ENCODE measurements at regions not wholly inside any gene's neighbourhood (a gene's known extent, or its start where the extent isn't known, plus 50 kb on each side); places are given as distances from the start of the nearest gene placed in this dataset.

DNA sequence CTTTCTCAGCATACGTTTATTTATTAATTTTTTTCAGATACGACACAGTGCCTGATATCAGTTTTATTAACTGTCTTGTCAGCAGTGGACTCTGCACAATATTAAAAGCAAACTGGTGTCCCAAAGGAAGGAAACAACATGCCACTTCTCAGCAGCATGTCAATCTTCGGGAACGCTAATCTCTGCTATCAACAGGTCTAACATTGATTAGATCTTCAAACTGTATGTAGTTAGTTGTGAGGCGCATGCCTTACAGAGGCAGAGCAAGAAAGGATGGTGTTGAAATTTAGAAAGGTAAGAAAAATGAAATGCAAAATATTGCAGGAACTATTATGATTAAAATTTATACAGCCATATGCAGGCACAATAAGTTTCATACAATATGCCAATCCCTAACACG lies 233.7 kb upstream of the NDST3 start:
- intact Hi-C loops (cut with DNase I; ENCODE audit: low total_unique reads), result no loop called here
- H3K4me1 ChIP-seq, result no peaks in the 10 kb centered on the region

DNA sequence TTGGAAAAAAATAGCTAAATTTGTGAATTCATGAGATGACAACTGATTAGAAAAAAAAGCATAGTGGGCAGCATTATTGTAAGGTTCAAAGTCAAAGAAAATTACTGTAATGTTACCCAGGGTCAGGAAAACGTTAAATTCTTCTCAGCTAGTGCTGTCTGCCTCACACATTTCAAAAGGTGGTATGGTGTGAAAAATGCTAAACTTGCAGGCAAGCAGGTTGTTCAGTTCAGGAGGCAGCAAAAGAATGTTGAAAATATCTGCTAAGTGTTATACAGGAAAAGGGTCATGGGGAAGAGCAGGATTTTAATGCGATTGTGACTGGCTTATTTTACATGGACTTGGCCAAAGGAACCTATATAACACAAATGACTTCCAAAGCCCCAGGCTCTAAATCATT lies 232.5 kb upstream of the NDST3 start:
- no peak overlapping the region for H3K4me3 ChIP-seq
- ATAC-seq (no peak), DNase-seq (no peak)
- H3K27me3 ChIP-seq, result no peaks in the 10 kb centered on the region
- no peaks in the 10 kb centered on the region for H3K36me3 ChIP-seq
- H3K27ac ChIP-seq, result no peak overlapping the region
- TF ChIP-seq, protein P1, sequence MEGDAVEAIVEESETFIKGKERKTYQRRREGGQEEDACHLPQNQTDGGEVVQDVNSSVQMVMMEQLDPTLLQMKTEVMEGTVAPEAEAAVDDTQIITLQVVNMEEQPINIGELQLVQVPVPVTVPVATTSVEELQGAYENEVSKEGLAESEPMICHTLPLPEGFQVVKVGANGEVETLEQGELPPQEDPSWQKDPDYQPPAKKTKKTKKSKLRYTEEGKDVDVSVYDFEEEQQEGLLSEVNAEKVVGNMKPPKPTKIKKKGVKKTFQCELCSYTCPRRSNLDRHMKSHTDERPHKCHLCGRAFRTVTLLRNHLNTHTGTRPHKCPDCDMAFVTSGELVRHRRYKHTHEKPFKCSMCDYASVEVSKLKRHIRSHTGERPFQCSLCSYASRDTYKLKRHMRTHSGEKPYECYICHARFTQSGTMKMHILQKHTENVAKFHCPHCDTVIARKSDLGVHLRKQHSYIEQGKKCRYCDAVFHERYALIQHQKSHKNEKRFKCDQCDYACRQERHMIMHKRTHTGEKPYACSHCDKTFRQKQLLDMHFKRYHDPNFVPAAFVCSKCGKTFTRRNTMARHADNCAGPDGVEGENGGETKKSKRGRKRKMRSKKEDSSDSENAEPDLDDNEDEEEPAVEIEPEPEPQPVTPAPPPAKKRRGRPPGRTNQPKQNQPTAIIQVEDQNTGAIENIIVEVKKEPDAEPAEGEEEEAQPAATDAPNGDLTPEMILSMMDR (IDR thresholded peaks at IDR 0.05 in 4 of 5, conservative IDR thresholded peaks at IDR 0.05 in 1 of 5), result no peak
- TF ChIP-seq POLR2A (IDR thresholded peaks at IDR 0.05), result no peak
- H3K9me3 ChIP-seq, result no peaks in the 10 kb centered on the region
- no peaks in the 10 kb centered on the region for H3K4me1 ChIP-seq
- intact Hi-C loops (cut with DNase I; ENCODE audit: low total_unique reads), result no loop called here
- in situ Hi-C loops (cut with MboI; ENCODE audit: low sequenced_read_pairs in 4 of 4), result no loop called here

More for the DNA sequence above, 233.7 kb upstream of the NDST3 start:
- TF ChIP-seq POLR2A (IDR thresholded peaks at IDR 0.05), result no peak
- TF ChIP-seq, protein P1 (IDR thresholded peaks at IDR 0.05 in 4 of 5, conservative IDR thresholded peaks at IDR 0.05 in 1 of 5), result no peak
- ATAC-seq (no peak), DNase-seq (no peak)
- H3K27ac ChIP-seq, result no peak overlapping the region
- H3K36me3 ChIP-seq, result no peaks in the 10 kb centered on the region
- no peaks in the 10 kb centered on the region for H3K9me3 ChIP-seq
- H3K4me3 ChIP-seq, result no peak overlapping the region
- no peaks in the 10 kb centered on the region for H3K27me3 ChIP-seq
- in situ Hi-C loops (cut with MboI; ENCODE audit: low sequenced_read_pairs in 4 of 4), result no loop called here

DNA sequence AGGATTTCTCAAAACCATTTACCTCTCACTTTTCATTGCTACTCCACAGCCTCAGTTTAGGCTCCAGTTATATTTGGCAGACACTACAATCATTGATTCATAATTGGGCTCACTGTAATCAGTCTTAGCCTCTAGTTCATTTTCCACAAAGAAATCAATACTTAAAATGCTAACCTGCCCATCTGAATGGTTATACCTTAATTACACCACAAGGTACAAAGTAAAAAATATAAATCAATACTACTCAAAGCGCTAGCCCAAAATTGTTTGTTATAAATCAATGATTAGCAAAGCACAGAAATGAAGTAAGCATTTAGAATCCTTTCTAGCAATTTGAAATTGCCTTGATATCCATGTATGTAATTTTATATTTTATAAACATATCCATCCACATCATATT lies 222.6 kb upstream of the NDST3 start:
- in situ Hi-C loops (cut with MboI; ENCODE audit: low sequenced_read_pairs in 4 of 4) (no loop called here), intact Hi-C loops (cut with DNase I; ENCODE audit: low total_unique reads) (no loop called here)
- Histone ChIP-seq H3K4me1 (no peaks in the 10 kb centered on the region), H3K4me3 (no peak overlapping the region), H3K36me3 (no peaks in the 10 kb centered on the region), H3K27me3 (no peaks in the 10 kb centered on the region), H3K9me3 (no peaks in the 10 kb centered on the region), H3K27ac (no peak overlapping the region)
- TF ChIP-seq, protein P1 (IDR thresholded peaks at IDR 0.05 in 4 of 5, conservative IDR thresholded peaks at IDR 0.05 in 1 of 5), result no peak
- no peak for TF ChIP-seq POLR2A (IDR thresholded peaks at IDR 0.05)
- DNase-seq (no peak), ATAC-seq (no peak)

DNA sequence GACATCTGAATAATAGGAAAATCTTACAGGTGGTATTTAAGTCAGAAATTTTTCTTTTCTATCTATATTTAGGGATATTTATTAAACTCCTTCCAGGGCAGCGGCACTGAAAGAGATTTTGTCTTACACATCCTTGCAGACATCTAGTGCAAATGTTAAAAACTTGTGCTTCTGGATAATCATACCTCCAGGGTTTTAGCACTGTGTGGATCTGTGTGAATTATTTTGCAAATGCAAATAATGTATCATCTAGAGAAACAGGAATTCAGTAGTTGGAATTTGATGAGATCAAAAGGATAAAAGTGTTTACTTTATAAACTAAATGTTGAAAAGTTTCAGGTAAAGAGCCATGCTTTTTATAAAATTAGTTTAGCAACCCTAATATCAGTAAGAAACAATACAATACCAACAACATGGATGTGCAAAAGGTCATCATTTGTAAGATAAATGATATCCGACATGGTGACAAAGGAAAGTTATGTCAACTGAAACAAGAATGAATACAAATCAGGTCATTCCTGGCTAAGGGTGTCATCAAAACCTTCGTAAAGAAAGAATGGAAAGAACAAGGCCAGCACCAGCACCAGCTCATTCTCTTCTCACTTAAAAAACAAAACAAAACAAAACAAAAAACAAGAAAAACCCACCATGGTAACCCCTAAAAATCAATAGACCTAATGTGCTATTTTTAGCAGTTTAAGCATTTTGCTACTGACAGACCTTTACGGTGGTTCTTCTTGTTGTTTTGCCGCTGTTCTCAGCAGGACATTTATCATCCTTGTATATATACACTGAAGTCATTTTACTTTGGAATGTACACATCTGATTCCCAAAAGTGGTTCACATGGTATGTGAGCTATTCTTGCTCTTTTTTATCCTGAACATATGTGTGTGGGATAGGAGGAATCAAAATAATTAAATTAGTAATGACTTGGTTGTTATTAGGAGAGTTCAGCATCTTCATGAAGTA lies 219.7 kb upstream of the NDST3 start:
- Histone ChIP-seq H3K36me3 (no peaks in the 10 kb centered on the region), H3K4me3 (no peak overlapping the region), H3K4me1 (no peaks in the 10 kb centered on the region), H3K9me3 (no peaks in the 10 kb centered on the region), H3K27me3 (no peaks in the 10 kb centered on the region), H3K27ac (no peak overlapping the region)
- TF ChIP-seq POLR2A (IDR thresholded peaks at IDR 0.05), result no peak
- TF ChIP-seq, protein P1 (IDR thresholded peaks at IDR 0.05 in 4 of 5, conservative IDR thresholded peaks at IDR 0.05 in 1 of 5), result no peak
- DNase-seq (no peak), ATAC-seq (no peak)
- in situ Hi-C loops (cut with MboI; ENCODE audit: low sequenced_read_pairs in 4 of 4) (no loop called here), intact Hi-C loops (cut with DNase I; ENCODE audit: low total_unique reads) (no loop called here)

All from gastrocnemius medialis (tissue), 4 donors.